H9 (cell line): ENCODE measurements at regions not wholly inside any gene's neighbourhood (a gene's known extent, or its start where the extent isn't known, plus 50 kb on each side); places are given as distances from the start of the nearest gene placed in this dataset.

ENCODE experiments used
- DNase-seq: peaks from one replicate; pipeline ENCODE4 v3.0.0-alpha.2; 2017
- H2AFZ ChIP-seq: one replicate; pipeline ENCODE4 v1.6.1; 2013; ENCODE audit warnings: mild to moderate bottlenecking, low read length, control low read depth, moderate library complexity
- H2AK5ac ChIP-seq: 2 replicates; pipeline ENCODE4 v1.6.1; 2013; ENCODE audit warnings: low read length, control low read depth, mixed read lengths; ENCODE audit not compliant: insufficient read length
- H2BK120ac ChIP-seq: one replicate; pipeline ENCODE4 v1.6.1; 2013; ENCODE audit warnings: low read depth, mild to moderate bottlenecking, low read length, control low read depth, inconsistent platforms; ENCODE audit not compliant: poor library complexity, severe bottlenecking
- H2BK12ac ChIP-seq: 2 replicates; pipeline ENCODE4 v1.6.1; 2013; ENCODE audit warnings: low read length, control low read depth, mixed read lengths, low read depth; ENCODE audit not compliant: insufficient read length
- H2BK15ac ChIP-seq: 2 replicates; pipeline ENCODE4 v1.6.1; 2013; ENCODE audit warnings: low read depth, low read length, control low read depth
- H2BK20ac ChIP-seq: one replicate; pipeline ENCODE4 v1.6.1; 2013; ENCODE audit warnings: low read depth, mild to moderate bottlenecking, low read length, control low read depth, inconsistent platforms; ENCODE audit not compliant: poor library complexity, severe bottlenecking
- H2BK5ac ChIP-seq: 2 replicates; pipeline ENCODE4 v1.6.1; 2013; ENCODE audit warnings: low read length, control low read depth, mixed read lengths; ENCODE audit not compliant: insufficient read length
- H3K14ac ChIP-seq: 2 replicates; pipeline ENCODE4 v1.6.1; 2013; ENCODE audit warnings: low read length, control low read depth; ENCODE audit not compliant: insufficient read depth
- H3K18ac ChIP-seq: 2 replicates; pipeline ENCODE4 v1.6.1; 2013; ENCODE audit warnings: low read depth, mild to moderate bottlenecking, mixed read lengths, low read length, control low read depth; ENCODE audit not compliant: insufficient read length
- H3K23ac ChIP-seq: 2 replicates; pipeline ENCODE4 v1.6.1; 2013; ENCODE audit warnings: low read length, control low read depth, mixed read lengths, low read depth; ENCODE audit not compliant: insufficient read length
- H3K23me2 ChIP-seq: 2 replicates; pipeline ENCODE4 v1.6.1; 2013; ENCODE audit warnings: low read depth, mild to moderate bottlenecking, mixed read lengths, low read length, control low read depth; ENCODE audit not compliant: insufficient read length, poor library complexity, severe bottlenecking
- H3K27ac ChIP-seq: 2 replicates; pipeline ENCODE4 v1.5.1; 2013; ENCODE audit warnings: low read length, control low read depth, mixed read lengths, low read depth; ENCODE audit not compliant: insufficient read length
- H3K27me3 ChIP-seq: 2 replicates; pipeline ENCODE4 v1.6.1; 2013; ENCODE audit warnings: low read length, control low read depth, inconsistent platforms; ENCODE audit not compliant: insufficient read depth
- H3K4ac ChIP-seq: 2 replicates; pipeline ENCODE4 v1.6.1; 2013; ENCODE audit warnings: low read depth, mild to moderate bottlenecking, control low read depth, inconsistent platforms, low read length, moderate library complexity
- H3K4me1 ChIP-seq: 2 replicates; pipeline ENCODE4 v1.6.1; 2013; ENCODE audit warnings: low read length, control low read depth, inconsistent platforms; ENCODE audit not compliant: insufficient read depth
- H3K4me2 ChIP-seq: 2 replicates; pipeline ENCODE4 v1.6.1; 2013; ENCODE audit warnings: low read length, control low read depth, mixed read lengths; ENCODE audit not compliant: insufficient read length, insufficient read depth
- H3K56ac ChIP-seq: 2 replicates; pipeline ENCODE4 v1.6.1; 2013; ENCODE audit warnings: low read depth, mild to moderate bottlenecking, mixed read lengths, low read length, control low read depth; ENCODE audit not compliant: insufficient read length
- H3K79me1 ChIP-seq: 2 replicates; pipeline ENCODE4 v1.6.1; 2013; ENCODE audit warnings: low read depth, mild to moderate bottlenecking, moderate library complexity, low read length, control low read depth, inconsistent platforms; ENCODE audit not compliant: insufficient read depth, poor library complexity, severe bottlenecking
- H3K79me2 ChIP-seq: 2 replicates; pipeline ENCODE4 v1.6.1; 2013; ENCODE audit warnings: low read length, control low read depth, inconsistent platforms; ENCODE audit not compliant: insufficient read depth
- H3K9ac ChIP-seq: 2 replicates; pipeline ENCODE4 v1.6.1; 2013; ENCODE audit warnings: low read length, control low read depth, mixed read lengths; ENCODE audit not compliant: insufficient read length; ENCODE audit errors: extremely low read depth
- H3K9me3 ChIP-seq: one replicate; pipeline ENCODE4 v1.6.1; 2013; ENCODE audit warnings: low read depth, low read length, inconsistent platforms; ENCODE audit not compliant: control insufficient read depth
- H3T11ph ChIP-seq: one replicate; pipeline ENCODE4 v1.6.1; 2013; ENCODE audit warnings: mild to moderate bottlenecking, low read length, control low read depth, inconsistent platforms
- H4K20me1 ChIP-seq: one replicate; pipeline ENCODE4 v1.6.1; 2013; ENCODE audit not compliant: control insufficient read depth, insufficient read length, insufficient read depth
- H4K5ac ChIP-seq: 2 replicates; pipeline ENCODE4 v1.6.1; 2013; ENCODE audit warnings: low read depth, mild to moderate bottlenecking, mixed read lengths, low read length, control low read depth; ENCODE audit not compliant: insufficient read length
- H4K8ac ChIP-seq: replicated peaks from 2 replicates; pipeline ENCODE4 v1.6.1; 2013; ENCODE audit warnings: low read length, control low read depth, mixed read lengths, low read depth; ENCODE audit not compliant: insufficient read length
- H4K91ac ChIP-seq: 2 replicates; pipeline ENCODE4 v1.6.1; 2013; ENCODE audit warnings: low read depth, mild to moderate bottlenecking, moderate library complexity, mixed read lengths, low read length, control low read depth; ENCODE audit not compliant: insufficient read length
- H3K27ac Mint-ChIP-seq, 3 experiments: 2 replicates in 2 of 3; 3 replicates in 1 of 3; pipeline ENCODE4 v1.8.0; 2020 to 2021; ENCODE audit warnings: mixed read lengths in 3 of 3, mild to moderate bottlenecking in 1 of 3, moderate library complexity in 1 of 3
- H3K27me3 Mint-ChIP-seq: 2 replicates; pipeline ENCODE4 v1.8.0; 2021; ENCODE audit warnings: low read depth, mild to moderate bottlenecking, moderate library complexity, mixed read lengths
- H3K36me3 Mint-ChIP-seq, 3 experiments: 2 replicates in 2 of 3; 3 replicates in 1 of 3; pipeline ENCODE4 v1.8.0; 2020 to 2021; ENCODE audit warnings: low read depth in 3 of 3, mixed read lengths in 3 of 3; ENCODE audit not compliant: insufficient read depth in 1 of 3
- H3K4me1 Mint-ChIP-seq, 2 experiments: 2 replicates each; pipeline ENCODE4 v1.8.0; 2020; ENCODE audit warnings: mixed read lengths in 2 of 2
- H3K4me3 Mint-ChIP-seq, 2 experiments: 2 replicates in 1 of 2; 3 replicates in 1 of 2; pipeline ENCODE4 v1.8.0; 2020 to 2021; ENCODE audit warnings: mild to moderate bottlenecking in 2 of 2, mixed read lengths in 2 of 2, moderate library complexity in 1 of 2
- H3K9me3 Mint-ChIP-seq, 2 experiments: 2 replicates in 1 of 2; 3 replicates in 1 of 2; pipeline ENCODE4 v1.8.0; 2020; ENCODE audit warnings: mild to moderate bottlenecking in 2 of 2, mixed read lengths in 2 of 2, moderate library complexity in 1 of 2
- CTCF ChIP-seq: fragments of 200-600 bp; sonication (generic); conservative IDR thresholded peaks from 3 replicates; pipeline ENCODE4 v1.8.0; 2021; ENCODE audit warnings: antibody characterized with exemption, mild to moderate bottlenecking
- WGBS: extraction: QIAGEN DNeasy Blood & Tissue Kit; methylation state at CpG from one replicate; pipeline ENCODE4 v1.1.7; 2013; ENCODE audit warnings: missing lambda C conversion rate, low lambda C conversion rate, mixed read lengths; ENCODE audit not compliant: insufficient read length; ENCODE audit errors: extremely low coverage; 5-methylcytosine and 5-hydroxymethylcytosine counted together

- no peak overlapping the region for H2BK20ac ChIP-seq
- H3K4me1 Mint-ChIP-seq: peaks cover 15 to 25% of the 10 kb centered on the region in 2 experiments
- no peak overlapping the region for H3K4ac ChIP-seq
- H3K23me2 ChIP-seq: no peaks in the 10 kb centered on the region
- no peak overlapping the region for H2BK120ac ChIP-seq
- no peaks in the 10 kb centered on the region for H4K20me1 ChIP-seq
- no peak overlapping the region for H4K91ac ChIP-seq
- H3K56ac ChIP-seq: no peak overlapping the region
- no peaks in the 10 kb centered on the region for H3K79me2 ChIP-seq
- no peak overlapping the region for H3K14ac ChIP-seq
- no peak overlapping the region for H3K27ac Mint-ChIP-seq
- H3K4me2 ChIP-seq: no peak overlapping the region
- no peak overlapping the region for H3T11ph ChIP-seq
- DNase-seq: no peak
- TF ChIP-seq CTCF: no peak
- no peaks in the 10 kb centered on the region for H3K9me3 Mint-ChIP-seq
- no peak overlapping the region for H2BK12ac ChIP-seq
- H3K27me3 Mint-ChIP-seq: no peaks in the 10 kb centered on the region
- no peak overlapping the region for H4K5ac ChIP-seq
- H2BK15ac ChIP-seq: no peak overlapping the region
- H3K27ac ChIP-seq: no peak overlapping the region
- H2AK5ac ChIP-seq: no peak overlapping the region
- H3K23ac ChIP-seq: no peak overlapping the region
- H2BK5ac ChIP-seq: no peak overlapping the region
- H3K9ac ChIP-seq: no peak overlapping the region
- H3K4me3 Mint-ChIP-seq: no peak overlapping the region
- no peak overlapping the region for H4K8ac ChIP-seq
- no peak overlapping the region for H3K18ac ChIP-seq
- H3K79me1 ChIP-seq: no peaks in the 10 kb centered on the region
- H3K36me3 Mint-ChIP-seq: no peaks in the 10 kb centered on the region
- no peak overlapping the region for H2AFZ ChIP-seq
- no peaks in the 10 kb centered on the region for H3K27me3 ChIP-seq
- H3K4me1 ChIP-seq: peaks cover 2% of the 10 kb centered on the region; the same call in 1 of the 2 replicates
- no CpG with 5 or more reads among the region's 1 CpG for WGBS
- no peaks in the 10 kb centered on the region for H3K9me3 ChIP-seq
Measured at GRCh38 chr11:41533761-41534160, 74.3 kb upstream of the LRRC4C start.
